ENCODE measurements at regions not wholly inside any gene's neighbourhood (a gene's known extent, or its start where the extent isn't known, plus 50 kb on each side); places are given as distances from the start of the nearest gene placed in this dataset.

DNA sequence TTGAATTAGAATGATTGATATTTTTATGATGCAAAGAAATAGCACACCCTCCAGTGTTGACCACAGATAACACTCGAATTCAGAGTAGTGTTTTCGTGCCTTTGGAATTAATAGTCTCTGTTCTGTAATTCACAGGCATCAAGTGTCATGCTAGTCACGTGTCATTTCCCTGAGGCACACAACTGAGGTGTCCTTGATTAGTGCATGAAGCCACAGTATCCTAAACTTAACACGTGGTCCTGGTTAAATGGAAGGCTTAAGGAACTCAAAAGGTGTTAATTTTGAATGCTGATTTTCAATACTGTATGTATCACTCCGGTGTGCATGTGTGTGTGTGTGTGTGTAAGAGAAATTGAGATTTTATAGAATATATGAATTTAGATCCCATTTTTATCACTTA lies 625.6 kb downstream of the TMEM114 start:
- TF ChIP-seq, protein P1, sequence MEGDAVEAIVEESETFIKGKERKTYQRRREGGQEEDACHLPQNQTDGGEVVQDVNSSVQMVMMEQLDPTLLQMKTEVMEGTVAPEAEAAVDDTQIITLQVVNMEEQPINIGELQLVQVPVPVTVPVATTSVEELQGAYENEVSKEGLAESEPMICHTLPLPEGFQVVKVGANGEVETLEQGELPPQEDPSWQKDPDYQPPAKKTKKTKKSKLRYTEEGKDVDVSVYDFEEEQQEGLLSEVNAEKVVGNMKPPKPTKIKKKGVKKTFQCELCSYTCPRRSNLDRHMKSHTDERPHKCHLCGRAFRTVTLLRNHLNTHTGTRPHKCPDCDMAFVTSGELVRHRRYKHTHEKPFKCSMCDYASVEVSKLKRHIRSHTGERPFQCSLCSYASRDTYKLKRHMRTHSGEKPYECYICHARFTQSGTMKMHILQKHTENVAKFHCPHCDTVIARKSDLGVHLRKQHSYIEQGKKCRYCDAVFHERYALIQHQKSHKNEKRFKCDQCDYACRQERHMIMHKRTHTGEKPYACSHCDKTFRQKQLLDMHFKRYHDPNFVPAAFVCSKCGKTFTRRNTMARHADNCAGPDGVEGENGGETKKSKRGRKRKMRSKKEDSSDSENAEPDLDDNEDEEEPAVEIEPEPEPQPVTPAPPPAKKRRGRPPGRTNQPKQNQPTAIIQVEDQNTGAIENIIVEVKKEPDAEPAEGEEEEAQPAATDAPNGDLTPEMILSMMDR (IDR thresholded peaks at IDR 0.05) = no peak
- TF ChIP-seq EZH2phosphoT487 (IDR thresholded peaks at IDR 0.05) = no peak
- TF ChIP-seq EZH2 (IDR thresholded peaks at IDR 0.05) = no peak

All from neural progenitor cell (in vitro differentiated cells).